SKM-1 (cell line): ENCODE measurements at regions not wholly inside any gene's neighbourhood (a gene's known extent, or its start where the extent isn't known, plus 50 kb on each side); places are given as distances from the start of the nearest gene placed in this dataset.
"Not testable (repeated sequence)": the region's sequence is repeated elsewhere in the genome, so short reads cannot be mapped to it uniquely, and the experiment has no call there.

ENCODE experiments used
- DNase-seq: peaks from one replicate; lab custom pipeline; 2025; ENCODE audit not compliant: unreplicated experiment; lab: John Stamatoyannopoulos, UW

- DNase-seq, result no peak
Observed at GRCh38 chr15:66635006-66635405, 67.0 kb upstream of the SMAD6 start.

- DNase-seq, result no peak
Observed at GRCh38 chr15:66635817-66636216, 66.2 kb upstream of the SMAD6 start.

- DNase-seq, result not testable (repeated sequence)
Observed at GRCh38 chr15:66637044-66637443, 65.0 kb upstream of the SMAD6 start.

GRCh38 chr15:66638377-66638776, 63.7 kb upstream of the SMAD6 start:
- no peak for DNase-seq

GRCh38 chr15:66641485-66642315, 60.3 kb upstream of the SMAD6 start:
- DNase-seq, result no peak

GRCh38 chr15:66642514-66642913, 59.5 kb upstream of the SMAD6 start:
- no peak for DNase-seq

- DNase-seq, result no peak
Observed at GRCh38 chr15:66643033-66643432, 59.0 kb upstream of the SMAD6 start.

- no peak for DNase-seq
Observed at GRCh38 chr15:66644000-66644787, 57.8 kb upstream of the SMAD6 start.

- no peak for DNase-seq
Observed at GRCh38 chr15:66644869-66645268, 57.2 kb upstream of the SMAD6 start.

- DNase-seq, result no peak
Observed at GRCh38 chr15:66646308-66646707, 55.7 kb upstream of the SMAD6 start.

- DNase-seq, result no peak
Observed at GRCh38 chr15:66646799-66647198, 55.2 kb upstream of the SMAD6 start.

GRCh38 chr15:66647358-66647757, 54.7 kb upstream of the SMAD6 start:
- DNase-seq, result no peak

GRCh38 chr15:66648588-66648987, 53.4 kb upstream of the SMAD6 start:
- DNase-seq, result no peak

- no peak for DNase-seq
Observed at GRCh38 chr15:66649235-66649984, 52.6 kb upstream of the SMAD6 start.

GRCh38 chr15:66650433-66650832, 51.6 kb upstream of the SMAD6 start:
- no peak for DNase-seq

- DNase-seq, result no peak
Observed at GRCh38 chr15:66651198-66651597, 50.8 kb upstream of the SMAD6 start.

- DNase-seq, result no peak
Observed at GRCh38 chr15:66651913-66652642, 50.0 kb upstream of the SMAD6 start.
